ENCODE measurements at regions not wholly inside any gene's neighbourhood (a gene's known extent, or its start where the extent isn't known, plus 50 kb on each side); places are given as distances from the start of the nearest gene placed in this dataset.

- H3K36me3 ChIP-seq (ENCODE audit: low read depth, low read length): no peaks in the 10 kb centered on the region
- H3K79me2 ChIP-seq (ENCODE audit: low read length): no peaks in the 10 kb centered on the region
- intact Hi-C loops (cut with micrococcal nuclease): loop anchor here (1.0 to 5.0 kb wide), 3 partner anchors 41 to 151 kb away; no protein-coding TSS in a partner anchor
- no peaks in the 10 kb centered on the region for H3K9me3 ChIP-seq (ENCODE audit: low read length)
- peak; percentile 60 for DNase-seq
- no peaks in the 10 kb centered on the region for H3F3A ChIP-seq (ENCODE audit: low read length, unreplicated experiment)
- no peak for TF ChIP-seq EZH2 (IDR thresholded peaks at IDR 0.05; ENCODE audit: low read length, unreplicated experiment)
- H3K9ac ChIP-seq (ENCODE audit: low read length): no peak overlapping the region; the same call in 1 of the 2 replicates
- ATAC-seq: peak; percentile 11
- no peaks in the 10 kb centered on the region for H3K27me3 ChIP-seq (ENCODE audit: low read length)
- H2AFZ ChIP-seq (ENCODE audit: low read length): no peak overlapping the region
- peaks cover 53% of the 10 kb centered on the region for H3K4me1 ChIP-seq (ENCODE audit: insufficient read depth, low read length)
- peak overlapping the region; percentile 79 for H3K27ac ChIP-seq (ENCODE audit: low read length)
- CTCF ChIA-PET: interaction anchor here (0.6 to 1.0 kb wide), 2 partner anchors 81 to 82 kb away, joined by 3 to 15 read pairs; no protein-coding TSS in a partner anchor
- peak overlapping the region; percentile 90 for H3K4me2 ChIP-seq (ENCODE audit: low read length)
- POLR2A ChIA-PET (ENCODE audit: unreplicated experiment): interaction anchor here (1.0 kb wide), 1 partner anchor 81 kb away, joined by 3 read pairs; no protein-coding TSS in a partner anchor
- H3K9me2 ChIP-seq (replicated peaks; ENCODE audit: low read length): no peaks in the 10 kb centered on the region
- no TSS peak for BruUV-seq (replicated peaks)
- peak overlapping the region; percentile 61 for H3K4me3 ChIP-seq (ENCODE audit: low read length)
- H4K20me1 ChIP-seq (ENCODE audit: low read length): no peaks in the 10 kb centered on the region
Observed at GRCh38 chr4:26237916-26238315, 82.9 kb upstream of the RBPJ start.

GRCh38 chr4:26238426-26238777 is 82.4 kb upstream of the RBPJ start:
- no peak for TF ChIP-seq EZH2 (IDR thresholded peaks at IDR 0.05; ENCODE audit: low read length, unreplicated experiment)
- TF ChIP-seq EZH2phosphoT487 (IDR thresholded peaks at IDR 0.05; ENCODE audit: borderline replicate concordance, low read length): no peak
- TF ChIP-seq, protein P1, sequence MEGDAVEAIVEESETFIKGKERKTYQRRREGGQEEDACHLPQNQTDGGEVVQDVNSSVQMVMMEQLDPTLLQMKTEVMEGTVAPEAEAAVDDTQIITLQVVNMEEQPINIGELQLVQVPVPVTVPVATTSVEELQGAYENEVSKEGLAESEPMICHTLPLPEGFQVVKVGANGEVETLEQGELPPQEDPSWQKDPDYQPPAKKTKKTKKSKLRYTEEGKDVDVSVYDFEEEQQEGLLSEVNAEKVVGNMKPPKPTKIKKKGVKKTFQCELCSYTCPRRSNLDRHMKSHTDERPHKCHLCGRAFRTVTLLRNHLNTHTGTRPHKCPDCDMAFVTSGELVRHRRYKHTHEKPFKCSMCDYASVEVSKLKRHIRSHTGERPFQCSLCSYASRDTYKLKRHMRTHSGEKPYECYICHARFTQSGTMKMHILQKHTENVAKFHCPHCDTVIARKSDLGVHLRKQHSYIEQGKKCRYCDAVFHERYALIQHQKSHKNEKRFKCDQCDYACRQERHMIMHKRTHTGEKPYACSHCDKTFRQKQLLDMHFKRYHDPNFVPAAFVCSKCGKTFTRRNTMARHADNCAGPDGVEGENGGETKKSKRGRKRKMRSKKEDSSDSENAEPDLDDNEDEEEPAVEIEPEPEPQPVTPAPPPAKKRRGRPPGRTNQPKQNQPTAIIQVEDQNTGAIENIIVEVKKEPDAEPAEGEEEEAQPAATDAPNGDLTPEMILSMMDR (conservative IDR thresholded peaks at IDR 0.05; ENCODE audit: low read depth, low read length): no peak
- peak overlapping the region; percentile 74 for H2AFZ ChIP-seq (ENCODE audit: low read length)
- H4K20me1 ChIP-seq (ENCODE audit: low read length): no peaks in the 10 kb centered on the region
- no peaks in the 10 kb centered on the region for H3F3A ChIP-seq (ENCODE audit: low read length, unreplicated experiment)
- H3K4me2 ChIP-seq (ENCODE audit: low read length): peak overlapping the region; percentile 90
- H3K4me3 ChIP-seq (ENCODE audit: low read length): peak overlapping the region; percentile 61
- H3K27me3 ChIP-seq (ENCODE audit: low read length): no peaks in the 10 kb centered on the region
- intact Hi-C loops (cut with micrococcal nuclease): loop anchor here (1.0 to 5.0 kb wide), 3 partner anchors 41 to 151 kb away; no protein-coding TSS in a partner anchor
- no peaks in the 10 kb centered on the region for H3K79me2 ChIP-seq (ENCODE audit: low read length)
- peak overlapping the region; percentile 79 for H3K27ac ChIP-seq (ENCODE audit: low read length)
- H3K9ac ChIP-seq (ENCODE audit: low read length): peak overlapping the region; percentile 27
- H3K9me2 ChIP-seq (replicated peaks; ENCODE audit: low read length): no peaks in the 10 kb centered on the region
- no peaks in the 10 kb centered on the region for H3K9me3 ChIP-seq (ENCODE audit: low read length)
- BruUV-seq (replicated peaks): no TSS peak
- ATAC-seq (peak; percentile 75), DNase-seq (peak; percentile 78)
- POLR2A ChIA-PET (ENCODE audit: unreplicated experiment): interaction anchor here (0.6 to 1.0 kb wide), 3 partner anchors 81 to 926 kb away, joined by 3 read pairs; no protein-coding TSS in a partner anchor
- peaks cover 52% of the 10 kb centered on the region for H3K4me1 ChIP-seq (ENCODE audit: insufficient read depth, low read length)
- CTCF ChIA-PET: interaction anchor here (0.6 to 1.0 kb wide), 2 partner anchors 80 to 81 kb away, joined by 3 to 15 read pairs; no protein-coding TSS in a partner anchor
- H3K36me3 ChIP-seq (ENCODE audit: low read depth, low read length): no peaks in the 10 kb centered on the region

GRCh38 chr4:26238778-26239679 is 81.8 kb upstream of the RBPJ start:
- TF ChIP-seq EZH2phosphoT487 (IDR thresholded peaks at IDR 0.05; ENCODE audit: borderline replicate concordance, low read length) (no peak), EZH2 (IDR thresholded peaks at IDR 0.05; ENCODE audit: low read length, unreplicated experiment) (no peak)
- TF ChIP-seq, protein P1 (conservative IDR thresholded peaks at IDR 0.05; ENCODE audit: low read depth, low read length): no peak
- peak overlapping the region; percentile 61 for H3K4me3 ChIP-seq (ENCODE audit: low read length)
- ATAC-seq: peak; percentile 49
- H3K9me3 ChIP-seq (ENCODE audit: low read length): no peaks in the 10 kb centered on the region
- no TSS peak for BruUV-seq (replicated peaks)
- H3K4me1 ChIP-seq (ENCODE audit: insufficient read depth, low read length): peaks cover 46% of the 10 kb centered on the region
- H3K9me2 ChIP-seq (replicated peaks; ENCODE audit: low read length): no peaks in the 10 kb centered on the region
- H4K20me1 ChIP-seq (ENCODE audit: low read length): no peaks in the 10 kb centered on the region
- H3K4me2 ChIP-seq (ENCODE audit: low read length): peak overlapping the region; percentile 90
- no peaks in the 10 kb centered on the region for H3F3A ChIP-seq (ENCODE audit: low read length, unreplicated experiment)
- H3K27me3 ChIP-seq (ENCODE audit: low read length): no peaks in the 10 kb centered on the region
- ChIA-PET CTCF (no interaction called here), POLR2A (ENCODE audit: unreplicated experiment) (interaction anchor here (0.6 to 1.0 kb wide), 3 partner anchors 80 to 927 kb away, joined by 3 read pairs; no protein-coding TSS in a partner anchor)
- no peaks in the 10 kb centered on the region for H3K79me2 ChIP-seq (ENCODE audit: low read length)
- peak overlapping the region; percentile 27 for H3K9ac ChIP-seq (ENCODE audit: low read length)
- peak overlapping the region; percentile 74 for H2AFZ ChIP-seq (ENCODE audit: low read length)
- peak overlapping the region; percentile 79 for H3K27ac ChIP-seq (ENCODE audit: low read length)
- DNase-seq: peak; percentile 70
- intact Hi-C loops (cut with micrococcal nuclease): loop anchor here (1.0 to 5.0 kb wide), 3 partner anchors 42 to 152 kb away; no protein-coding TSS in a partner anchor
- H3K36me3 ChIP-seq (ENCODE audit: low read depth, low read length): no peaks in the 10 kb centered on the region

Data from PC-3 (cell line).